Liver (tissue), 8 donors: ENCODE measurements at regions not wholly inside any gene's neighbourhood (a gene's known extent, or its start where the extent isn't known, plus 50 kb on each side); places are given as distances from the start of the nearest gene placed in this dataset.

Source experiments
- DNase-seq: peaks from one replicate; pipeline ENCODE4 v3.0.0-alpha.2; 2017; ENCODE audit warnings: low spot score
- H3K27ac ChIP-seq, 2 donors: one replicate each; pipeline ENCODE4 v1.7.0; 2013; ENCODE audit warnings: inconsistent platforms in 2 of 2, low read length in 2 of 2, control low read depth in 1 of 2, low read depth in 1 of 2, mild to moderate bottlenecking in 1 of 2
- H3K27me3 ChIP-seq, 4 donors: one replicate each; pipeline versions ENCODE4 v1.6.1 to v1.7.0; 2013; ENCODE audit warnings: low read length in 3 of 4, inconsistent platforms in 1 of 4, mild to moderate bottlenecking in 1 of 4, moderate library complexity in 1 of 4; ENCODE audit not compliant: control insufficient read depth in 4 of 4, insufficient read depth in 4 of 4
- H3K36me3 ChIP-seq, 4 donors: one replicate each; pipeline versions ENCODE4 v1.6.1 to v1.7.0; 2013; ENCODE audit warnings: low read length in 3 of 4, mild to moderate bottlenecking in 3 of 4, low read depth in 1 of 4, moderate library complexity in 1 of 4; ENCODE audit not compliant: control insufficient read depth in 4 of 4, insufficient read depth in 3 of 4
- H3K4me1 ChIP-seq, 4 donors: one replicate each; pipeline versions ENCODE4 v1.6.1 to v1.7.0; 2013; ENCODE audit warnings: low read length in 3 of 4, mild to moderate bottlenecking in 3 of 4, moderate library complexity in 1 of 4; ENCODE audit not compliant: control insufficient read depth in 4 of 4, insufficient read depth in 4 of 4
- H3K4me3 ChIP-seq, 3 donors: one replicate each; pipeline versions ENCODE4 v1.6.1 to v1.7.0; 2013; ENCODE audit warnings: low read length in 3 of 3, control low read depth in 1 of 3, low read depth in 1 of 3, mild to moderate bottlenecking in 1 of 3
- H3K9ac ChIP-seq, 2 donors: one replicate each; pipeline ENCODE4 v1.7.0; 2013; ENCODE audit warnings: low read length in 2 of 2, mild to moderate bottlenecking in 2 of 2, moderate library complexity in 2 of 2, control low read depth in 1 of 2, low read depth in 1 of 2
- H3K9me3 ChIP-seq, 4 donors: one replicate each; pipeline versions ENCODE4 v1.6.1 to v1.7.0; 2013; ENCODE audit warnings: low read length in 3 of 4; ENCODE audit not compliant: control insufficient read depth in 4 of 4
- ATF3 ChIP-seq: IDR thresholded peaks from 2 replicates; pipeline ENCODE4 v1.6.1; 2016; ENCODE audit warnings: antibody characterized with exemption
- CTCF ChIP-seq: fragments of 150-350 bp; IDR thresholded peaks from 2 replicates; pipeline ENCODE4 v1.5.1; 2017; ENCODE audit warnings: improper control_type of control experiment, low read depth, low read length; ENCODE audit not compliant: missing input control
- GABPA ChIP-seq, 2 donors: IDR thresholded peaks in 1 of 2; conservative IDR thresholded peaks in 1 of 2; 2 replicates each; pipeline ENCODE4 v1.6.1; 2016; ENCODE audit warnings: antibody characterized with exemption in 2 of 2, mild to moderate bottlenecking in 1 of 2, moderate library complexity in 1 of 2
- HNF4G ChIP-seq: IDR thresholded peaks from 2 replicates; pipeline ENCODE4 v1.6.1; 2016; ENCODE audit warnings: antibody characterized with exemption
- JUND ChIP-seq, 2 donors: IDR thresholded peaks; 2 replicates each; pipeline ENCODE4 v1.6.1; 2016; ENCODE audit warnings: antibody characterized with exemption in 2 of 2
- MAX ChIP-seq: IDR thresholded peaks from 2 replicates; pipeline ENCODE4 v1.6.1; 2016; ENCODE audit warnings: antibody characterized with exemption
- RAD21 ChIP-seq, 2 donors: IDR thresholded peaks; 2 replicates each; pipeline ENCODE4 v1.6.1; 2016; ENCODE audit warnings: antibody characterized with exemption in 2 of 2, mild to moderate bottlenecking in 2 of 2
- REST ChIP-seq: IDR thresholded peaks from 2 replicates; pipeline ENCODE4 v1.6.1; 2016; ENCODE audit warnings: antibody characterized with exemption, mild to moderate bottlenecking
- RXRA ChIP-seq, 2 donors: IDR thresholded peaks; 2 replicates each; pipeline ENCODE4 v1.6.1; 2017 to 2018; ENCODE audit warnings: antibody characterized with exemption in 2 of 2, mild to moderate bottlenecking in 1 of 2
- SP1 ChIP-seq: IDR thresholded peaks from 2 replicates; pipeline ENCODE4 v1.6.1; 2018; ENCODE audit warnings: antibody characterized with exemption, mild to moderate bottlenecking
- TAF1 ChIP-seq: conservative IDR thresholded peaks from 2 replicates; pipeline ENCODE4 v1.6.1; 2016; ENCODE audit warnings: antibody characterized with exemption, mild to moderate bottlenecking
- ZBTB33 ChIP-seq: IDR thresholded peaks from 2 replicates; pipeline ENCODE4 v1.6.1; 2016; ENCODE audit warnings: antibody characterized with exemption
- WGBS: extraction: QIAGEN DNeasy Blood & Tissue Kit; methylation state at CpG from one replicate; pipeline ENCODE4 v1.1.7; 2013; 5-methylcytosine and 5-hydroxymethylcytosine counted together
- donor health status: healthy.
- donor health status: healthy.
- donor health status: healthy.
- donor health status: healthy.
- donor health status: healthy.

GRCh38 chr7:54097886-54098285, 444.3 kb upstream of the VSTM2A start:
- 82% methylated on average over 1 of the region's 1 CpG for WGBS
- Histone ChIP-seq H3K4me3 (no peak overlapping the region), H3K9me3 (no peaks in the 10 kb centered on the region), H3K9ac (no peak overlapping the region), H3K27me3 (no peaks in the 10 kb centered on the region), H3K27ac (no peak overlapping the region), H3K36me3 (no peaks in the 10 kb centered on the region), H3K4me1 (no peaks in the 10 kb centered on the region)
- no peak for TF ChIP-seq MAX
- no peak for TF ChIP-seq SP1
- no peak for TF ChIP-seq REST
- no peak for TF ChIP-seq HNF4G
- no peak for TF ChIP-seq TAF1
- DNase-seq: no peak

GRCh38 chr7:54109501-54109900, 432.7 kb upstream of the VSTM2A start:
- Histone ChIP-seq H3K9ac (no peak overlapping the region), H3K9me3 (no peaks in the 10 kb centered on the region), H3K27ac (no peak overlapping the region), H3K4me1 (no peaks in the 10 kb centered on the region), H3K4me3 (no peak overlapping the region), H3K27me3 (no peaks in the 10 kb centered on the region), H3K36me3 (no peaks in the 10 kb centered on the region)
- no peak for DNase-seq
- TF ChIP-seq RXRA (IDR thresholded peaks at IDR 0.05) (no peak), RAD21 (IDR thresholded peaks at IDR 0.05) (no peak), CTCF (no peak), ATF3 (no peak), GABPA (IDR thresholded peaks at IDR 0.05 in 1 of 2, conservative IDR thresholded peaks at IDR 0.05 in 1 of 2) (no peak)
- 65% methylated on average over 4 of the region's 4 CpGs for WGBS

- no peak for DNase-seq
- no peak overlapping the region for H3K9ac ChIP-seq
- no peaks in the 10 kb centered on the region for H3K4me1 ChIP-seq
- H3K9me3 ChIP-seq: no peaks in the 10 kb centered on the region
- H3K27ac ChIP-seq: no peak overlapping the region
- no peaks in the 10 kb centered on the region for H3K36me3 ChIP-seq
- no peak overlapping the region for H3K4me3 ChIP-seq
- 53% methylated on average over 6 of the region's 6 CpGs for WGBS
- H3K27me3 ChIP-seq: no peaks in the 10 kb centered on the region
- TF ChIP-seq ATF3 (no peak), REST (no peak), GABPA (IDR thresholded peaks at IDR 0.05 in 1 of 2, conservative IDR thresholded peaks at IDR 0.05 in 1 of 2) (no peak), JUND (IDR thresholded peaks at IDR 0.05) (no peak), SP1 (no peak), ZBTB33 (no peak)
These were observed 430.2 kb upstream of the VSTM2A start for GRCh38 chr7:54111814-54112511.
